HL-60 (cell line): ENCODE measurements at regions not wholly inside any gene's neighbourhood (a gene's known extent, or its start where the extent isn't known, plus 50 kb on each side); places are given as distances from the start of the nearest gene placed in this dataset.

Experiments used
- POLR2AphosphoS5 ChIP-seq: IDR thresholded peaks from 2 replicates; pipeline ENCODE4 v1.6.1; 2012; ENCODE audit warnings: low read depth
- REST ChIP-seq: IDR thresholded peaks from 2 replicates; pipeline ENCODE4 v1.6.1; 2012; ENCODE audit warnings: low read depth; ENCODE audit not compliant: insufficient replicate concordance
- SPI1 ChIP-seq: IDR thresholded peaks from 2 replicates; pipeline ENCODE4 v1.6.1; 2012; ENCODE audit warnings: low read depth, mild to moderate bottlenecking, borderline replicate concordance
- TF ChIP-seq, protein P1 (sequence below): IDR thresholded peaks from one replicate; pipeline ENCODE4 v1.5.1; 2011; ENCODE audit warnings: low read length, control low read depth, inconsistent platforms; ENCODE audit not compliant: insufficient read depth

DNA sequence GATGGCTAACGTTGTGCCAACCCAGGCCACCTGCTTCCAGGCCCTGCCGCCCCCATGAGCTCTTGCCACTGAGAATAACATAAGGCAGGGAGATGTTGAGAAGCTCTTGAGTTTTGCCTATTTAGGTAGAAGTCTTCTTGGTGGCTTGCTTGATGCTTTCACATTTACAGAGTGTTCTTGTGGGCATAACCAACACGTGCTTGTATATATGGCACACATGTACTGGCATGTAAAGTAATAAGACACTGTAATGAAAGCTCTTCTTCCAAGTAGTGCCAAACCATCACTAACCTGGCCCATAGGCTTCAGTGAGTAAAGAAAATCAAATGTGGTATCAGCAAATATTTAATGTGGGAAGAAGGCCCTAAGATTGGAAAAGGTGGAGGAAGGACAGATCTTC is 146.9 kb upstream of the CITED2 start:
- TF ChIP-seq, protein P1, sequence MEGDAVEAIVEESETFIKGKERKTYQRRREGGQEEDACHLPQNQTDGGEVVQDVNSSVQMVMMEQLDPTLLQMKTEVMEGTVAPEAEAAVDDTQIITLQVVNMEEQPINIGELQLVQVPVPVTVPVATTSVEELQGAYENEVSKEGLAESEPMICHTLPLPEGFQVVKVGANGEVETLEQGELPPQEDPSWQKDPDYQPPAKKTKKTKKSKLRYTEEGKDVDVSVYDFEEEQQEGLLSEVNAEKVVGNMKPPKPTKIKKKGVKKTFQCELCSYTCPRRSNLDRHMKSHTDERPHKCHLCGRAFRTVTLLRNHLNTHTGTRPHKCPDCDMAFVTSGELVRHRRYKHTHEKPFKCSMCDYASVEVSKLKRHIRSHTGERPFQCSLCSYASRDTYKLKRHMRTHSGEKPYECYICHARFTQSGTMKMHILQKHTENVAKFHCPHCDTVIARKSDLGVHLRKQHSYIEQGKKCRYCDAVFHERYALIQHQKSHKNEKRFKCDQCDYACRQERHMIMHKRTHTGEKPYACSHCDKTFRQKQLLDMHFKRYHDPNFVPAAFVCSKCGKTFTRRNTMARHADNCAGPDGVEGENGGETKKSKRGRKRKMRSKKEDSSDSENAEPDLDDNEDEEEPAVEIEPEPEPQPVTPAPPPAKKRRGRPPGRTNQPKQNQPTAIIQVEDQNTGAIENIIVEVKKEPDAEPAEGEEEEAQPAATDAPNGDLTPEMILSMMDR: no peak
- TF ChIP-seq REST (no peak), POLR2AphosphoS5 (no peak), SPI1 (no peak)
